HepG2 (cell line): ENCODE measurements at regions not wholly inside any gene's neighbourhood (a gene's known extent, or its start where the extent isn't known, plus 50 kb on each side); places are given as distances from the start of the nearest gene placed in this dataset.

ENCODE experiments used
- CBX5 ChIP-seq: sonication (generic); formaldehyde crosslinking; IDR thresholded peaks from 2 replicates; pipeline ENCODE4 v1.4.0; 2020; ENCODE audit warnings: missing genetic modification reagents, borderline replicate concordance
- ELF1 ChIP-seq: sonication (generic); formaldehyde crosslinking; IDR thresholded peaks from 2 replicates; pipeline ENCODE4 v1.4.0; 2020; ENCODE audit warnings: missing genetic modification reagents
- HOXA7 ChIP-seq: sonication (generic); formaldehyde crosslinking; IDR thresholded peaks from 2 replicates; pipeline ENCODE4 v1.8.1; 2022; ENCODE audit warnings: mild to moderate bottlenecking, missing genetic modification reagents, moderate library complexity
- KLF11 ChIP-seq: IDR thresholded peaks from 2 replicates; pipeline ENCODE4 v1.6.1; 2016; ENCODE audit warnings: missing compliant biosample characterization
- TCF12 ChIP-seq, 2 experiments: fragments of 450-650 bp in 1 of 2; sonication (generic) in 1 of 2; formaldehyde crosslinking in 1 of 2; IDR thresholded peaks; 2 replicates each; pipeline versions ENCODE4 v1.6.1 to v1.8.0; 2017 to 2022; ENCODE audit warnings: antibody characterized with exemption in 1 of 2, mild to moderate bottlenecking in 1 of 2, missing genetic modification reagents in 1 of 2, moderate library complexity in 1 of 2
- TEAD2 ChIP-seq: sonication (generic); formaldehyde crosslinking; IDR thresholded peaks from 2 replicates; pipeline ENCODE4 v1.9.0; 2021; ENCODE audit warnings: missing genetic modification reagents
- ZNF740 ChIP-seq: sonication (generic); formaldehyde crosslinking; IDR thresholded peaks from 2 replicates; pipeline ENCODE4 v1.4.0; 2020; ENCODE audit warnings: missing genetic modification reagents

GRCh38 chr1:59201341-59201740 is 95.6 kb upstream of the FGGY start:
- TF ChIP-seq KLF11, result no peak
- no peak for TF ChIP-seq TEAD2 (CRISPR knock-in tag)
- no peak for TF ChIP-seq ZNF740 (CRISPR knock-in tag)
- no peak for TF ChIP-seq ELF1 (CRISPR knock-in tag)
- no peak for TF ChIP-seq HOXA7 (CRISPR knock-in tag)
- no peak for TF ChIP-seq CBX5
- TF ChIP-seq TCF12 (IDR thresholded peaks at IDR 0.05), result no peak
- TF ChIP-seq TCF12 (CRISPR knock-in tag; IDR thresholded peaks at IDR 0.05), result no peak
